AG10803 (cell line): ENCODE measurements at regions not wholly inside any gene's neighbourhood (a gene's known extent, or its start where the extent isn't known, plus 50 kb on each side); places are given as distances from the start of the nearest gene placed in this dataset.
"Not testable (repeated sequence)": the region's sequence is repeated elsewhere in the genome, so short reads cannot be mapped to it uniquely, and the experiment has no call there.

Experiments used
- DNase-seq: peaks from one replicate; pipeline ENCODE4 v3.0.0; 2010; ENCODE audit warnings: low read depth
- H3K4me3 ChIP-seq: 2 replicates; pipeline ENCODE4 v1.5.1; 2011; ENCODE audit warnings: mild to moderate bottlenecking, low read length, control low read depth

GRCh38 chr2:111309231-111310075 is 188.7 kb downstream of the BCL2L11 start:
- DNase-seq, H3K4me3 ChIP-seq: not testable (repeated sequence)

GRCh38 chr2:111310395-111310794 is 189.7 kb downstream of the BCL2L11 start:
- DNase-seq, H3K4me3 ChIP-seq: not testable (repeated sequence)

- H3K4me3 ChIP-seq, DNase-seq: not testable (repeated sequence)
Observed at GRCh38 chr2:111311568-111311967, 190.9 kb downstream of the BCL2L11 start.

DNA sequence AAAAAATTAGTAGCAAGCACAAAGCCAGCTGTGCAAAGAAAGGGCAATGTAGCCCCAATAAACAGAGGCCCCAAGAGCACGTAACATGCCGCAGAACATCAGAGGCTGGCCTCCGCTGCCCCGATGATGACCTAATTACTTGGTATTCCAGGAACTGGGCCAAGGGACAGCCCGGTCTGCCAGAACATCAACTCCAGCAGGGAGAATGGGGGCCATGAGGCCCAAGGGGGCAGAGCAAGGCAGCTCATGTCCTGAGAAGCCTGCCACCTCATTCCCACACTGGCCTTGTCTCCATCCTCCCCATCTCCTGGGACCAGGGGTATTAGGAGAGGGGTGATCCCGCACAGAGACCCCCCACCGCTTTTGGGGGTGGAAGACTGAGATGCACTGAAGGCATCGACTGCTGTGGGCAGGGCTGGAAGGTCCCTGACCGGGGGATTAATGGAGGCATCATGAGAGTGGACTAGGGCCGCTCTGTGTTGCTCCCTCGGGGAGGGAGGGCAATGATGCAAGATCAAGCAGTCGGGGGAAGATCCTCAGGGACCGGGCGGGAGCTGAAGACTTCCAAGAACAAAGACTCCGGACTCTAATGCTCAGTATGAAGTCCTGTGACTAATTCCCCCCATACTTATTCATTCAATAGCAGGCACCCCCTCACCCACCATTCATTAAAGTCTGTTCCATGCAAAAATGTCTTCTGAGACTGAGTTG is 192.3 kb downstream of the BCL2L11 start:
- peak; percentile 70 for DNase-seq
- not testable (repeated sequence) for H3K4me3 ChIP-seq

GRCh38 chr2:111313711-111314110 is 193.0 kb downstream of the BCL2L11 start:
- not testable (repeated sequence) for H3K4me3 ChIP-seq, DNase-seq

GRCh38 chr2:111315188-111315917 is 194.6 kb downstream of the BCL2L11 start:
- not testable (repeated sequence) for DNase-seq, H3K4me3 ChIP-seq

GRCh38 chr2:111316221-111316741 is 195.6 kb downstream of the BCL2L11 start:
- DNase-seq, H3K4me3 ChIP-seq: not testable (repeated sequence)

- not testable (repeated sequence) for H3K4me3 ChIP-seq
Observed at GRCh38 chr2:111316881-111317549, 196.3 kb downstream of the BCL2L11 start.

DNA sequence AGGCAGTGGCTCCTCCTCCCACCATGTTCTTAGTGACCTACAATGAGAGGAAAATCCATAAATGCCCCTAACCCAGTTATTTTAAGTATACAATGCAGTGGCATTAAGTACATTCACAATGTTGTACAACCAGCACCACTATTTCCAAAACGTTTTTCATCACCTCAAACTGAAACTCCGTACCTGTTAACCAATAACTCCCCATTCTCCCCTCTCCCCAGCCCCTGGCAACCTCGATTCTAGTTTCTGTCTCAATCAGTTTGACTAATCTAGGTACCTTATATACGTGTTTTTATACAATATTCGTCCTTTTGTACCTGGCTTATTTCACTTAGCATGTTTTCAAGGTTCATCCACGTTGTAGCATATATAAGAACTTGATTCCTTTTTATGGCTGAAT is 198.8 kb downstream of the BCL2L11 start:
- DNase-seq: not testable (repeated sequence)

More at GRCh38 chr2:111316881-111317549, 196.3 kb downstream of the BCL2L11 start:
- DNase-seq: not testable (repeated sequence)

DNA sequence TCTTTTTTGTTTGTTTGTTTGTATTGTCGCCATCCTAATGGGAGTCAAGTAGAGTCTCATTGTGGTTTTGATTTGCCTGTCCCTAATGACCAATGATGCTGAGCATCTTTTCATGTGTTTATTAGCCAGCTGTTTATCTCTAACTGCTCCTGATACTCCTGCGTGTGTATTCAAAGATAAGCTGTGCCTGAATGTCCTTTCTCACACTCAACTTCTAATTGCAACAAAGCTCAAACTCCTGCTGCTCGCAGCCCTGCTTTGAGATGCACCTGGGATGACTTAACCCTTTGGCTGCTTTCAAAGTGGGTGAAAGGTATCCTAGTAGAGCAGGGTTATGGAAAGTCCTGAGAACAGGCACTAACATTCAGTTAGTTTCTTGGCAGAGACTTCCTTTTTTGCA is 199.6 kb downstream of the BCL2L11 start:
- not testable (repeated sequence) for DNase-seq

More for the DNA sequence above, 198.8 kb downstream of the BCL2L11 start:
- not testable (repeated sequence) for H3K4me3 ChIP-seq

GRCh38 chr2:111320965-111321364 is 200.3 kb downstream of the BCL2L11 start:
- not testable (repeated sequence) for H3K4me3 ChIP-seq
- peak; percentile 79 for DNase-seq

More for the DNA sequence above, 199.6 kb downstream of the BCL2L11 start:
- not testable (repeated sequence) for H3K4me3 ChIP-seq

GRCh38 chr2:111323384-111323783 is 202.7 kb downstream of the BCL2L11 start:
- not testable (repeated sequence) for DNase-seq, H3K4me3 ChIP-seq

DNA sequence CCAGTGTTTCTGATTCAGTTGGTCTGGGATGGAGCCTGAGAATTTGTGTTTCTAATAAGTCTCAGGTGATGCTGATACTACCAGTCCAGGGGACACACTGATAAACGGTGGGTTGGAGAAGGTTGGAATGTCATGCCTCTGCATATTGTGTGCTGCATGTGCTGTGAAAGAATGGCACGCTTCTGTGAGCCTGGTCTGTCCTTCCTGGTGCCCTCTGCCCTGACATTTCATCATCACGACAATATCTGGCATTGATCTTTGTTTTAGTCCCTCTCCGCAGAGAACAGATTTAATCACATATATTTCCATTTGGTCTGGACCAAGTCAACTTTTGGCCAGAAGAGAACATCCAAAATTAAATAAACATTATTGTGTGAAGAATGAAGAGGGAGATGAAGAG is 207.0 kb downstream of the BCL2L11 start:
- H3K4me3 ChIP-seq, DNase-seq: not testable (repeated sequence)

DNA sequence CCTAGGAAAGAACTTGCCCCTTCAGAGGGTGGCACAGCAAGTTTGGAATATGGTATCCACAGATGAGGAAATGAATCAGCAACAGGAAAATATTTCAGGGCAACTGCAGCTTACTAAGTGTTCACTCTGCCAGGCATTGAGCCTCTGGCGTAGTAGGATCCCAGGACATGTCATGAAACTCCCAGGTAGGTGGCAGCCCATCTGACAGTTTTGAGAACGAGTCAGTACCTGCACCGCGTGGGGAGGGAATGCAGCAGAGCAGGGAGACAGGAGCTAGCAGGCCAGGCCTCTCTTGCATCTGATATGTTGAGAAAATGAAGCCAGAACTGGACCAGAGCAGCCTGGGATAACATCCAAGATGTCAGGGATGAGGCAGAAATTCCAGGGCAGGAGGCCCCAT is 208.6 kb downstream of the BCL2L11 start:
- not testable (repeated sequence) for DNase-seq, H3K4me3 ChIP-seq

DNA sequence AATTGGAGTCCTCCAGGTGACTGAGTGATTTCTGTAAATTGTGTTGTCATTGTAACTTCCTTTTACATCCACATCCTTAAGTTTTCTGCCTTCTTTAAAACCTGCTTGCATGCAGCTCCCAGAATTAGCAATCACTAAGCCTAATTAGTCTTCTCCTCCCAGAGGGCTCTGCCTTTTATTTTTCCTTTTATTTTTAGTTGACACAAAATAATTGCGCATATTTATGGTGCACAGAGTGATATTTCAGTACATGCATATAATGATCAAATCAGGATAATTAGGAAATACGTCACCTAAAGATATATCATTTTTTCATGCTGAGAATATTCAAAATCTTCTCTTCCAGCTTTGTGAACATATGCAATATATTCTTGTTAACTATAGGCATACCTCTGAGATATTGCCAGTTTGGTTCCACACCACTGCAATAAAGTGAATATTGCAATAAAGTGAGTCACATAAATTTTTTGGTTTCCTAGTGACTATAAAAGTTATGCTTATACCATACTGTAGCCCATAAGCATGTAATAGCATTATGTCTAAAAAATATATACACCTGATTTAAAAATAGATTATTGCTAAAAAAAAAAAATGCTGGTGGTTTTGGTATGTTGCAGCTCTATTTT is 210.5 kb downstream of the BCL2L11 start:
- DNase-seq, H3K4me3 ChIP-seq: not testable (repeated sequence)

GRCh38 chr2:111335220-111335907 is 214.7 kb downstream of the BCL2L11 start:
- not testable (repeated sequence) for H3K4me3 ChIP-seq, DNase-seq

DNA sequence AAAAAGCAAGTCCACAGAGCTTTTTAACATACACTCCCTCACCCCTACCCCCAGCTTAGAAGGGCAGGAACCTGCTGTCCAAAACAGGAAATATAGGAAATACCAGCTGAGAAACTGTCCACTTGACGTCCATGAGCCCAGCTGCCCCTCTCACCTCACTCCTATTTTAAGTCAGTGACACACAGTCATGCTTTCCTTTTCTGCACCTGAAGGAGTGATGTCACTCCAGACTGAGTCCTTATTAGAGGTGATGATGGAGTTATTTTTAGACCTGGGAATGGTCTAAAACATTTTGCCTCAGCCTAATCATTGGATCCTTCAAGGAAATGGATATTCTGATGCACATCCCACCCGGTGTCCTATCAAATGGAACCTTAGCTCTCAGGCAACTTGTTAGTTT is 217.8 kb downstream of the BCL2L11 start:
- not testable (repeated sequence) for DNase-seq, H3K4me3 ChIP-seq

GRCh38 chr2:111339476-111339875 is 218.8 kb downstream of the BCL2L11 start:
- H3K4me3 ChIP-seq, DNase-seq: not testable (repeated sequence)
